ENCODE measurements at regions not wholly inside any gene's neighbourhood (a gene's known extent, or its start where the extent isn't known, plus 50 kb on each side); places are given as distances from the start of the nearest gene placed in this dataset.
"Not testable (repeated sequence)": the region's sequence is repeated elsewhere in the genome, so short reads cannot be mapped to it uniquely, and the experiment has no call there.

DNA sequence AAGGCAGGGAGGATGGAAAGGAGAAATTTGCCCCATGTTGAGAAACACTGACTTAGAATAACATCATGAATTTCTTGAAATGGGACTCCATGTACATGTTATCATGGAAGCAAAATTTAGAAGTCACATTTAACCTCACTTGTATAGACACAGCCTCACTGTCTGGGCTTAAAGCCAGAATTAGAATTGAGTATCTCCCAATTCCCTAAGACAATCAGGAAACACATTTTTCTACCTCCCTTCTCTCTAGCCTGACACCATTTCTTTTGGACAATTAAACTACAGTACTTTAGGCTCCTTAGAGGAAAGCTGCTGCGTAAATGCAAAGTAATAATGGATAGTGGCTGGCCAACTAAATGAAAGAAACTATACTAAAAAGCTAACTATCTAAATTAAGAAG lies 795.5 kb downstream of the C12orf50 start:
- Histone ChIP-seq H3K4me1 (ENCODE audit: insufficient read depth, low read length) (no peaks in the 10 kb centered on the region), H3K9ac (ENCODE audit: low read depth, low read length) (no peak overlapping the region), H3K9me3 (ENCODE audit: control insufficient read depth, insufficient read depth, low read length) (no peaks in the 10 kb centered on the region)

DNA sequence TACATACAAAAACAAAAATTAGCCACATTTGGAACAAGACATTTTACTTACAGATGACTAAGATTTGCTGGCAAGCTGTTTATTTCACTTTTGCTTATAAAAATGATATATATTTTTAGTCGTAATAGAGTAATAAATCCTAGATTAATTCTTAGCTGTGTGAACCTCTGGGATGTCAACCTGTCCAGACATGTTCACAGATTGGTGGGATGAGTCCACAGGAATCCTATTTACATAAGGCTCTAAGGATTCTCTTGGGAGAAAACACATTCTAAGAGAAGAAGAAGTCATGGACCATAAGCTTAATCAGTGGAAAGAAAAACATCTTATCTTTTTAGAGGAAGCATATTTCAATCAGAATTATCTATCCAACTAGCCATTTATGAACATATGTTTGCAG lies 797.4 kb downstream of the C12orf50 start:
- Histone ChIP-seq H3K36me3 (ENCODE audit: insufficient read depth, low read length) (no peaks in the 10 kb centered on the region), H3K4me1 (ENCODE audit: insufficient read depth, low read length) (no peaks in the 10 kb centered on the region), H3K9ac (ENCODE audit: low read depth, low read length) (no peak overlapping the region), H3K9me3 (ENCODE audit: control insufficient read depth, insufficient read depth, low read length) (no peaks in the 10 kb centered on the region)

More for the DNA sequence above, 795.5 kb downstream of the C12orf50 start:
- H3K36me3 ChIP-seq (ENCODE audit: insufficient read depth, low read length), result no peaks in the 10 kb centered on the region

DNA sequence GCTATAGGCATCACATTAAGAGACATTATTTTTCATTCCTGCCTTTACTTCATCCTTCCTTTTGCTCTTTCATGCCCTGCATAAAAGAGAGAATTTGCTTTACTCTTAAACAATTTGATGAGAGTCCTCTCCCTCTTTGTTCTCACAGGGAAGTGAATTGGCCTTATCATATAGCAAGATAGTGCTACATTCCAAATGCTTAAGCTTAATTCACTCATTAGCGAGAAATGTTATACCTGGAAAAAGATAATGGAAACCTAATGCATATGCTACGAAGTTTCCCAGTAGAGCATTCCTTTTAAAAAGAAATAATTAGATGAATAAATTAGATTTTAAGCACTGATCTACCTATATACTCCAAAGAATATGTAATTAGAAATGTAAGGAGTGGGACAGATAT lies 798.8 kb downstream of the C12orf50 start:
- no peaks in the 10 kb centered on the region for H3K36me3 ChIP-seq (ENCODE audit: insufficient read depth, low read length)
- no peak overlapping the region for H3K9ac ChIP-seq (ENCODE audit: low read depth, low read length)
- no peaks in the 10 kb centered on the region for H3K9me3 ChIP-seq (ENCODE audit: control insufficient read depth, insufficient read depth, low read length)
- no peaks in the 10 kb centered on the region for H3K4me1 ChIP-seq (ENCODE audit: insufficient read depth, low read length)

DNA sequence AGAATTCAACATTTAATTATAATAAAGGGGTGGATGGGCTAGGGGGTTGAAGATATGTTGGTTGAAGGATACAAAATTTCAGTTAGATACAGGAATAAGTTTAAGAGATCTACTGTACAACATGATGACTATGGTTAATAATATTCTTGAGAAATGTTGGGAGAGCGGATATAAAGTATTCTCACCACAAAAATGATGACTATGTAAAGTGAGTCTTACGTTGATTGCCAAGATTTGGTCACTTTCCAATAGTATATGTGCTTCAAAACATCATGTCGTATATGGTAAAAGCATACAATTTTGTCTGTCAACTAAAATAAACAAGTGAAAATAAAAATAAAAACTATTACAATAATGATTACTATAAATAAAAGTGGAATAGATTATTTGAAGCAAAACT lies 802.0 kb downstream of the C12orf50 start:
- H3K36me3 ChIP-seq (ENCODE audit: insufficient read depth, low read length), result no peaks in the 10 kb centered on the region
- no peaks in the 10 kb centered on the region for H3K9me3 ChIP-seq (ENCODE audit: control insufficient read depth, insufficient read depth, low read length)
- H3K4me1 ChIP-seq (ENCODE audit: insufficient read depth, low read length), result no peaks in the 10 kb centered on the region
- H3K9ac ChIP-seq (ENCODE audit: low read depth, low read length), result no peak overlapping the region

DNA sequence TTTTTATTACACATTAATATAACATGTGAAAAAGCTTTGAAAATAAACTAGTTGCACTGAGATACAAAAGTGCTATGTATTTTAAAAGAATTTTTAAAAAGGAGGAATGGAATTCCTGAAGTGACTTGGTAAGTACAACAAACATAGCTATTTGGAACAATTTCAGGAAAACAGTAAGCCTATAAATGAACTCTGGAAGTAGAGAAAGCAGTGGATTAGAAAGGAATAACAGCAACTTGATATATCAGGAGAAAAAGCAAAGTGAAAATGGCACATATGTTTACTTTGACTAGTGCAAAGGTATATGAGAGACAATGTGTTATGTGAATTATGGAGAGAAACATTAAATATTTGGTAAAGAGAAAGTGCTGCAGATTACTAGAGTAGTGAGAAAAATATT lies 811.7 kb downstream of the C12orf50 start:
- H3K9me3 ChIP-seq (ENCODE audit: control insufficient read depth, insufficient read depth, low read length), result no peaks in the 10 kb centered on the region
- H3K36me3 ChIP-seq (ENCODE audit: insufficient read depth, low read length), result no peaks in the 10 kb centered on the region
- no peaks in the 10 kb centered on the region for H3K4me1 ChIP-seq (ENCODE audit: insufficient read depth, low read length)
- H3K9ac ChIP-seq (ENCODE audit: low read depth, low read length), result no peak overlapping the region

DNA sequence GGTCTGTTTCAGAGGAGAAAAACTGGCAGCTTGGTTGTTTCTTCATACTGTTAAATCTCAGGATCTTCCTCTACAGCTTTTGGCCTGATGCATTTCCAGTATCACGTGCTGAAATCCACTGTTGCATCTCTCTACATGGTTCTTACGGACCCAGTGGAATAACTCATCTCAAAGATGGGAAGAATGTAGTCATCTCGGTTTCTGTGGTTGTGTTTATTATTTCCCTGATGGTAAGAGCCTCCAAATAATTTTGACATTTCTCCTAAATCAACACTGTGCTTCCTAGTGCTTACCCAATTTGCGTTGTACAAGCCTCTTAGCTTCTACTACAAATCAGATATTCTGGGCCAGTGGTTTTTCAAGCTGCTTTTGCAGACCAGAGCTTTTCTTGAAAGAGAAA lies 812.8 kb downstream of the C12orf50 start:
- Histone ChIP-seq H3K9me3 (ENCODE audit: control insufficient read depth, insufficient read depth, low read length) (no peaks in the 10 kb centered on the region), H3K4me1 (ENCODE audit: insufficient read depth, low read length) (no peaks in the 10 kb centered on the region), H3K9ac (ENCODE audit: low read depth, low read length) (no peak overlapping the region), H3K36me3 (ENCODE audit: insufficient read depth, low read length) (no peaks in the 10 kb centered on the region)

DNA sequence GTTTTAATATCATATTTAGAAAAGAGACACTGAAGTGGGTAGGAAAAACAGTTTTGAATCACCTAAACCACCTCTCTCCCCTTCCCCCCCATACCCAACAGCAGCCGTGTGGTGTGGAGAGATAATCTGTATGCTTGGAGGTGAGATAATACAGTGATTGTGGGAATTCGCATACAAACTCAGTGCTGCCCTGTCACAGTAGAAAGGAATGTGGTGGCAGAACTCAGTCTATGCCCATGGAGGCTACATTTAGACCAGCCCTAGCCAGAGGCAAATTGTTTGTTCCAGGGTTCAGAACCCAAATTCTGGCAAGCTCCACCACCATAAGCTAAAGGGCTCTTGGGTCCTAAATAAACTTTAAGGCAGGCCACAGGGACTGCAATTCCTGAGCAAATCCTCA lies 827.0 kb downstream of the C12orf50 start:
- Histone ChIP-seq H3K9ac (ENCODE audit: low read depth, low read length) (no peak overlapping the region), H3K4me1 (ENCODE audit: insufficient read depth, low read length) (no peaks in the 10 kb centered on the region), H3K9me3 (ENCODE audit: control insufficient read depth, insufficient read depth, low read length) (0 out of 2 replicates have a peak, but pooled peaks cover 3% of the 10 kb centered on the region), H3K36me3 (ENCODE audit: insufficient read depth, low read length) (no peaks in the 10 kb centered on the region)

DNA sequence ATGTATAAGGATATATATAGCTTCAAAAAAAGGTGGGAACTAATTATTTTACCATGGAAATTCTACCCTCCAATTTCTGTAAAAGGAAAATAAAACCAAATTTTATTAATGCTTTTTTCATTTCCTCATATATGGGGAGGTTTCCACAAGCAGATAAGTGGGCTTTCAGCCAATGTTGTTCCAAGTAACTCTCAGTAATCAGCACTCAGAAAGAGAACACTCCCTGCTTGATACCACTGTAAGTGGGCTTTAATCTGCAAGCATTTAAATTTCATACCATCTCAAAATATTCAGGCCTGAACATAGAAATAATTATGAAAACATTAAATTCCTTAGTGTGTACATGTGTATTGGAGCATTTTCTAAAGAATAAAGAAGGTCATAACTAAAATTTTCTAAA lies 827.6 kb downstream of the C12orf50 start:
- Histone ChIP-seq H3K9ac (ENCODE audit: low read depth, low read length) (no peak overlapping the region), H3K36me3 (ENCODE audit: insufficient read depth, low read length) (no peaks in the 10 kb centered on the region), H3K9me3 (ENCODE audit: control insufficient read depth, insufficient read depth, low read length) (no peaks in the 10 kb centered on the region), H3K4me1 (ENCODE audit: insufficient read depth, low read length) (no peaks in the 10 kb centered on the region)

DNA sequence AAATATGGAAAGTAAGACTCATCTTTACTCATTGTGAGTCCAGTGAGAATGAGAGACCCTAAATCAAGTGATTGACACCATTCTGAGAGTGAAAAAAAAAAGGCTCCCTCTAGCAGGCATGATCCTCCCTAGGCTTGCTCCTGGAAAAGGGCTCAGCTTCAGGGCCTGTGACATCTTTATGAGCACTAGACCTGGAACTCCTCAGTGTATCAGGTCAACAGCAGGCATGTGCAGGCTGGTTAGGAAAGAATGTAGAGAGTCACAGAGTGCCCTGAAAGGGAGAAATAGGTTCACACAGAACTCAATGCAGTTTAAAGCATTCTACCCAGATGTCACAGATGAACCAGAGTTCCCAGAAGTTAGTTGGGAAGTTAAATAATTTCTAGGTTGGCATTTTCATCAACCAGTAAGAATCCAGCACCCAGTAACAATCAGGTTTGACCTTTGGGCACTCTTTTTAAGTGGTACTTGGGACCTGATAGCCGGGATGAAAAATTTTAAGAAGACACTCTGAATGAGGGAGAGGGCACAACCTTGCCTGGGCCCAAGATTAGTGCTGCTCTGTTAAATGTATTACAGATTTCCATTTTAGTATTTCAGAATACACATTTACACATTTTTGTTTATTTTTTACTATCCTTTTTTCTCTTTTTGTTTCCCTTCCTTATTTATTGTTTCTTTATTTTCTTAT lies 828.8 kb downstream of the C12orf50 start:
- no peaks in the 10 kb centered on the region for H3K36me3 ChIP-seq (ENCODE audit: insufficient read depth, low read length)
- no peak overlapping the region for H3K9ac ChIP-seq (ENCODE audit: low read depth, low read length)
- no peaks in the 10 kb centered on the region for H3K9me3 ChIP-seq (ENCODE audit: control insufficient read depth, insufficient read depth, low read length)
- no peaks in the 10 kb centered on the region for H3K4me1 ChIP-seq (ENCODE audit: insufficient read depth, low read length)

DNA sequence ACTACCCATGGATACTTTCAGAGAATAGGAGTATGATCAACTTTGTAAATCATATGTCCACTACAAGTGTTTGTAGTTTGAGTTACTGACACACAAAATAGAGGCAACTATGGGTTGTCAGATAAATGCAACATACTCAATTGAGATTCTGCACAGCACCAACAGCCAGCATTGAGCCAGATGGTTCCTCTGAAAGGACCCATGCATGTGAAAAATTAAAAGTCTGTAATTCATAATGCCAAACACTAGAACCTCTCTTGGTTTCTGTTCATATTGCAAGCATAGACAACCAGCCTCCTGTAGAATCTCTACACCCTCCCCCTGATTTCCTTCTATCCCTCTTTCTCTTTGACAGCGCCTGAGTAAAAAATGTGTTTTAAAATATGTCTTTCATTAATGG lies 831.0 kb downstream of the C12orf50 start:
- H3K9ac ChIP-seq (ENCODE audit: low read depth, low read length), result no peak overlapping the region
- no peaks in the 10 kb centered on the region for H3K36me3 ChIP-seq (ENCODE audit: insufficient read depth, low read length)
- no peaks in the 10 kb centered on the region for H3K4me1 ChIP-seq (ENCODE audit: insufficient read depth, low read length)
- H3K9me3 ChIP-seq (ENCODE audit: control insufficient read depth, insufficient read depth, low read length), result no peaks in the 10 kb centered on the region

DNA sequence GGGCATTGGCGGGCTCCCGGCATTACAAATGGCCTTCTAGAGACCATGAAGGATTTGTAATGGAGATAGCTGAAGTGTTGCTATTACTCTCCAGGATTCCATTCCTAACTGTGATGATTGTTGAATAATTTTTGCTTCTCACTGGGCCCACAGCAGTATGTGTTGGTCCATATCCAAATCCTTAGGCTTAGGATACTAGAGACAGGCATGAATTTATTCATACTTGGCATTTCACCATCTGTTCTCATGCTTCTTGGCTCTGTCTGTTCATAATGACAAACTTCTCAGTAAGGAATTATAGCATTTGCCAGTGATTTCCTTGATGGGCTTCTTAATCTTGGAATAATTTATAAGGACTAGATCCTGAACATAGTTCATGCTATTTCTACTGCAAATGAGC lies 832.9 kb downstream of the C12orf50 start:
- H3K9me3 ChIP-seq (ENCODE audit: control insufficient read depth, insufficient read depth, low read length), result no peaks in the 10 kb centered on the region
- no peaks in the 10 kb centered on the region for H3K36me3 ChIP-seq (ENCODE audit: insufficient read depth, low read length)
- H3K9ac ChIP-seq (ENCODE audit: low read depth, low read length), result no peak overlapping the region
- no peaks in the 10 kb centered on the region for H3K4me1 ChIP-seq (ENCODE audit: insufficient read depth, low read length)

DNA sequence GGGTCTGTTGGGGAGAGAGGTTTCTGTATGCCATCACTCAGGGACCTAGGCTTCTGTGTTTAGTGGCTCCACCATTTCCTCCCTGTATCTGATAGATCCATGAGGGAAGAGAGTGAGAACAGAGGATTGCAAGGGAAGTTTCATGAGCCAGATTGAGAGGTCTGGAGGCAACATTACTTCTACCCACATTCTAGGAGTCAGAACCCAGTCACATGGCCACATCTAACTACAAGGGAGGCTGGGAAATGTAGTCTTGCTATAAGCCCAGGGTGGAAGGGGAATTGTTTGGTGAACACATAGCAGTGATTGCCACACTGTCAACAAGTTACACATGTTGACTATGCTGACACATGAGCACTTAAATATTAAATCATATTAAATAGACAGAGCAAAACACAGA lies 834.8 kb downstream of the C12orf50 start:
- not testable (repeated sequence) for H3K9me3 ChIP-seq (ENCODE audit: control insufficient read depth, insufficient read depth, low read length); H3K4me1 ChIP-seq (ENCODE audit: insufficient read depth, low read length); H3K9ac ChIP-seq (ENCODE audit: low read depth, low read length); H3K36me3 ChIP-seq (ENCODE audit: insufficient read depth, low read length)

DNA sequence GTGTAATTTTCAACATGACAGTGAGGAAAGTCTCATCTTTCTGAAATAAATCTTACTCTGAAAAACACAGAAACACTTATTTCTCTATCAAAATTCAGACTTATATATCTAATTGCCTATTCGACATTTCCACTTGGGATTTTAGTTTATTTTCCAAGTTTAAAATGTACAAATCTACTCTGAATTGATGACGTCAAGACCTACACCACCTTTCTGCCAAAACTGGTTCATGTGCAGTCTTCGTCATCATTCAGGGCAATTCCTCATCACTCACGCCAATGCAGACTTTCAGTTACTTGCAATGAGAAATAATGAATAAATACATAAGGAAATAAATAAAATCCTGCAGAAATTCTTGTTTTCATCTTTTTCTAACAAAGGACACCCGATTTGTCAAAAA lies 843.8 kb downstream of the C12orf50 start:
- no peaks in the 10 kb centered on the region for H3K36me3 ChIP-seq (ENCODE audit: insufficient read depth, low read length)
- H3K9ac ChIP-seq (ENCODE audit: low read depth, low read length), result no peak overlapping the region
- H3K9me3 ChIP-seq (ENCODE audit: control insufficient read depth, insufficient read depth, low read length), result no peaks in the 10 kb centered on the region
- H3K4me1 ChIP-seq (ENCODE audit: insufficient read depth, low read length), result peaks cover 3% of the 10 kb centered on the region; the same call in 1 of the 2 replicates

DNA sequence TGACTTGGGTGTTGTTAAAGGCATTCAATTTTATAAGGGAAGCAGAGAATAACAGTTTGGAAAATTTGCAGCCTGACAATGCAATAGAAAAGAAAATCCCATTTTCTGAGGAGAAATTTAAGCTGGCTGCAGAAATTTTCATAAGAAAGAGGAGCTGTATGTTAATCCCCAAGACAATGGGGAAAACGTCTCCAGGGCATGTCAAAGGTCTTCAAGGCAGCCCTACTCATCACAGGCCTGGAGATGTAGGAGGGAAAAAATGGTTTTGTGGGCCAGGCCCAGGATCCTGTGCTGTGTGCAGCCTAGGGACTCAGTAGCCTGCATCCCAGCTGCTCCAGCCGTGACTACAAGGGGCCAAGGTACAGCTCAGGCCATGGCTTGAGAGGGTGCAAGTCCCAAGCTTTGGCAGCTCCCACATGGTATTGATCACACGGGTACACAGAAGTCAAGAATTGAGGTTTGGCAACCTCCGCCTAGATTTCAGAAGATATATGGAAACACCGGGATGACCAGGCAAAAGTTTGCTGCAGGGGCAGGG lies 846.4 kb downstream of the C12orf50 start:
- Histone ChIP-seq H3K36me3 (ENCODE audit: insufficient read depth, low read length) (no peaks in the 10 kb centered on the region), H3K9ac (ENCODE audit: low read depth, low read length) (no peak overlapping the region), H3K9me3 (ENCODE audit: control insufficient read depth, insufficient read depth, low read length) (no peaks in the 10 kb centered on the region)

DNA sequence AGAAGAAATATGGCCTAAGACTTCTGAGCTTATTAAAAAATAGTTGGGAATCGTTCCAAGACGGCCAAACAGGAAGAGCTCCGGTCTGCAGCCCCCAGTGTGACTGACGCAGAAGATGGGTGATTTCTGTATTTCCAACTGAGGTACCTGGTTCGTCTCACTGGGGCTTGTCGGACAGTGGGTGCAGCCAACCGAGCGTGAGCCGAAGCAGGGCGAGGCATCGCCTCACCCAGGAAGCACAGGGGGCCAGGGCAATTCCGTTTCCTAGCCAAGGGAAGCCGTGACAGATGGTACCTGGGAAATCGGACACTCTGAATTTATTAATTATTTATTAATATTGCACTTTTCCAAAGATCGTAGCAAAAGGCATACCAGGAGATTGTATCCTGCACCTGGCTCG lies 857.8 kb downstream of the C12orf50 start:
- Histone ChIP-seq H3K36me3 (ENCODE audit: insufficient read depth, low read length) (no peaks in the 10 kb centered on the region), H3K9me3 (ENCODE audit: control insufficient read depth, insufficient read depth, low read length) (peaks cover 10% of the 10 kb centered on the region), H3K9ac (ENCODE audit: low read depth, low read length) (no peak overlapping the region), H3K4me1 (ENCODE audit: insufficient read depth, low read length) (no peaks in the 10 kb centered on the region)

More for the DNA sequence above, 846.4 kb downstream of the C12orf50 start:
- H3K4me1 ChIP-seq (ENCODE audit: insufficient read depth, low read length), result peaks cover 3% of the 10 kb centered on the region; the same call in 1 of the 2 replicates

Measured in ES-I3 (cell line).